Endothelial cell of umbilical vein (primary cell): ENCODE measurements at regions not wholly inside any gene's neighbourhood (a gene's known extent, or its start where the extent isn't known, plus 50 kb on each side); places are given as distances from the start of the nearest gene placed in this dataset.

ENCODE experiments used
- BruUV-seq: library from RNA; stranded (reverse); fragments of 400-500 nt; replicated peaks from 2 replicates; lab custom pipeline; 2021; lab: Mats Ljungman, UMichigan
- CTCF ChIA-PET: fragments of 300-600, 350-600 bp; sonication (Branson Sonifier 250); formaldehyde crosslinking; loops from one replicate; lab custom pipeline; 2021; ENCODE audit warnings: antibody characterized with exemption, inconsistent platforms; lab: Charles Lee
- POLR2A ChIA-PET: fragments of 300-600, 350-600 bp; sonication (Branson Sonifier 250); formaldehyde crosslinking; loops from one replicate; lab custom pipeline; 2021; ENCODE audit warnings: antibody characterized with exemption, inconsistent platforms; lab: Charles Lee
- DNase-seq: peaks from one replicate; pipeline ENCODE4 v3.0.0-alpha.2; 2011; ENCODE audit warnings: low read depth, low spot score
- FAIRE-seq: peaks from 2 replicates; lab custom pipeline; 2011; peaks lifted over from hg19 to GRCh38; lab: Jason Lieb, UNC
- H2AFZ ChIP-seq: 2 replicates; pipeline ENCODE4 v1.6.0; 2012; ENCODE audit warnings: low read depth, low read length, control low read depth, inconsistent platforms
- H3K27ac ChIP-seq: 2 replicates; pipeline ENCODE4 v1.5.1; 2011; ENCODE audit warnings: low read depth, mild to moderate bottlenecking, control low read depth, low read length, moderate library complexity; ENCODE audit not compliant: insufficient read depth
- H3K27me3 ChIP-seq, 2 experiments: 2 replicates each; pipeline versions ENCODE4 v1.6.0 to v1.6.1; 2011; ENCODE audit warnings: low read length in 2 of 2, mixed read lengths in 1 of 2; ENCODE audit not compliant: control insufficient read depth in 2 of 2, insufficient read depth in 2 of 2
- H3K36me3 ChIP-seq, 2 experiments: 2 replicates in 1 of 2; 3 replicates in 1 of 2; pipeline ENCODE4 v1.5.1; 2011; ENCODE audit warnings: low read length in 2 of 2, mild to moderate bottlenecking in 1 of 2, moderate library complexity in 1 of 2; ENCODE audit not compliant: control insufficient read depth in 2 of 2, insufficient read depth in 2 of 2; ENCODE audit errors: extremely low read depth in 1 of 2
- H3K4me1 ChIP-seq: 3 replicates; pipeline ENCODE4 v1.5.1; 2011; ENCODE audit warnings: mild to moderate bottlenecking, low read length; ENCODE audit not compliant: control insufficient read depth, insufficient read depth; ENCODE audit errors: extremely low read depth
- H3K4me2 ChIP-seq: 2 replicates; pipeline ENCODE4 v1.6.1; 2011; ENCODE audit warnings: low read length, control low read depth, mixed read lengths; ENCODE audit not compliant: insufficient read depth
- H3K4me3 ChIP-seq, 3 experiments: fragments of 200-600 bp in 1 of 3; sonication (generic), shearing (Covaris generic) in 1 of 3; replicated peaks in 1 of 3; 2 replicates each; pipeline ENCODE4 v1.5.1; 2011 to 2016; ENCODE audit warnings: control low read depth in 3 of 3, low read length in 3 of 3, mild to moderate bottlenecking in 2 of 3, inconsistent platforms in 1 of 3, low read depth in 1 of 3, moderate library complexity in 1 of 3; ENCODE audit not compliant: insufficient read depth in 1 of 3
- H3K79me2 ChIP-seq: 2 replicates; pipeline ENCODE4 v1.6.0; 2012; ENCODE audit warnings: low read length, inconsistent platforms; ENCODE audit not compliant: control insufficient read depth, insufficient read depth
- H3K9ac ChIP-seq: replicated peaks from 2 replicates; pipeline ENCODE3; 2011; ENCODE audit warnings: low read length, control low read depth; ENCODE audit not compliant: insufficient read depth; ENCODE audit errors: extremely low read depth
- H3K9me1 ChIP-seq: replicated peaks from 3 replicates; pipeline ENCODE4 v1.6.0; 2011; ENCODE audit warnings: mild to moderate bottlenecking, low read length; ENCODE audit not compliant: control insufficient read depth, insufficient read depth; ENCODE audit errors: extremely low read depth
- H3K9me3 ChIP-seq: replicated peaks from 2 replicates; pipeline ENCODE4 v1.5.1; 2012; ENCODE audit warnings: low read length, inconsistent platforms; ENCODE audit not compliant: control insufficient read depth, insufficient read depth
- H4K20me1 ChIP-seq: replicated peaks from 2 replicates; pipeline ENCODE3; 2011; ENCODE audit warnings: mild to moderate bottlenecking, low read length; ENCODE audit not compliant: control insufficient read depth, insufficient read depth; ENCODE audit errors: extremely low read depth
- CTCF ChIP-seq, 2 donors: IDR thresholded peaks; 1 replicate in 1 of 2; 2 replicates in 1 of 2; pipeline ENCODE4 v1.5.1; 2011; ENCODE audit warnings: low read length in 2 of 2, mild to moderate bottlenecking in 2 of 2, moderate library complexity in 2 of 2, control low read depth in 1 of 2, inconsistent platforms in 1 of 2, low read depth in 1 of 2; ENCODE audit not compliant: insufficient read depth in 1 of 2; ENCODE audit errors: extremely low read depth in 1 of 2
- EZH2 ChIP-seq: IDR thresholded peaks from 2 replicates; pipeline ENCODE4 v1.6.1; 2012; ENCODE audit warnings: borderline replicate concordance, low read depth, mild to moderate bottlenecking, moderate library complexity, low read length, inconsistent platforms; ENCODE audit not compliant: severe bottlenecking
- FOS ChIP-seq: IDR thresholded peaks from 2 replicates; pipeline ENCODE4 v1.6.1; 2011; ENCODE audit warnings: mild to moderate bottlenecking, low read length, moderate library complexity, borderline replicate concordance; ENCODE audit not compliant: insufficient read depth
- GATA2 ChIP-seq: IDR thresholded peaks from 2 replicates; pipeline ENCODE4 v1.7.0; 2011; ENCODE audit warnings: low read depth, mild to moderate bottlenecking, moderate library complexity, mixed read lengths, low read length; ENCODE audit not compliant: insufficient read length, insufficient read depth
- JUN ChIP-seq: IDR thresholded peaks from 2 replicates; pipeline ENCODE4 v1.6.1; 2011; ENCODE audit warnings: borderline replicate concordance, low read depth; ENCODE audit not compliant: insufficient read length, insufficient read depth
- MYC ChIP-seq: IDR thresholded peaks from one replicate; pipeline ENCODE4 v1.6.1; 2011; ENCODE audit warnings: mild to moderate bottlenecking, low read depth, low read length
- POLR2A ChIP-seq: IDR thresholded peaks from 2 replicates; pipeline ENCODE4 v1.6.1; 2012; ENCODE audit warnings: low read depth, mild to moderate bottlenecking, control low read depth, low read length
- POLR2AphosphoS5 ChIP-seq: IDR thresholded peaks from 2 replicates; pipeline ENCODE4 v1.6.1; 2012; ENCODE audit warnings: low read depth, mild to moderate bottlenecking, control low read depth, low read length, moderate library complexity; ENCODE audit not compliant: insufficient read depth
- dilution Hi-C: fragments of 300-500 bp; cut with MboI; formaldehyde crosslinking; loops from one replicate; pipeline ENCODE4 v1.15.0; 2019; ENCODE audit warnings: low sequenced_read_pairs; ENCODE audit not compliant: extremely low pct_ligation_motif_present
- intact Hi-C: fragments of 100-400 bp; cut with micrococcal nuclease; formaldehyde crosslinking; loops from one replicate; pipeline ENCODE4 v1.10.0; 2022
- TF ChIP-seq, protein P1 (sequence below): IDR thresholded peaks from 2 replicates; pipeline ENCODE4 v1.6.1; 2011; ENCODE audit not compliant: insufficient read depth, insufficient read length

DNA sequence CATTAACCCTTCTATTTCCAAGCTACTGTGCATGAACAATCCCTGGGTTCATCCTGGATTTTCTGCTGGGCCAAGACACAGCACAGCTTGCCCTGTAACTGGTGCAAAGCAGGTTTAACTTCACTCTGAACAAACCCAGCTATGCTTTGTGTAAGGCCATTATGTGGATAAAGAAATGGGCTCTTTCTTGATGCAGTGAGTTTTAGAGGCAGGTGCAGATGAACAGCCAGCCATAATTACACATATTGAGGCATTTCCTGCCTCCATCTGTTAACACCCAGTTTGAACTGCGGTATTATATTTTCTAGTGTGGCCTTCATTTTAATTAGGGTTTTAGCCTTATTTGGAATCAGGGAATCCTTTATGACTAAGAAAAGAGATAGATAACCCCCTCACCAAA lies 68.7 kb upstream of the ARX start:
- H3K27ac ChIP-seq = no peak overlapping the region
- TF ChIP-seq POLR2A = no peak
- TF ChIP-seq, protein P1, sequence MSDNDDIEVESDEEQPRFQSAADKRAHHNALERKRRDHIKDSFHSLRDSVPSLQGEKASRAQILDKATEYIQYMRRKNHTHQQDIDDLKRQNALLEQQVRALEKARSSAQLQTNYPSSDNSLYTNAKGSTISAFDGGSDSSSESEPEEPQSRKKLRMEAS = no peak
- no peak for TF ChIP-seq EZH2
- no peak for TF ChIP-seq MYC
- no peak for TF ChIP-seq POLR2AphosphoS5
- no peak for TF ChIP-seq JUN
- no peak for TF ChIP-seq CTCF (IDR thresholded peaks at IDR 0.05; ENCODE audit: extremely low read depth in 1 of 2, insufficient read depth in 1 of 2, low read depth in 1 of 2, low read length in 2 of 2)
- TF ChIP-seq GATA2 = no peak
- no peak for TF ChIP-seq FOS
- H3K9me3 ChIP-seq = no peaks in the 10 kb centered on the region
- no peak for FAIRE-seq
- H3K36me3 ChIP-seq = no peaks in the 10 kb centered on the region
- no peaks in the 10 kb centered on the region for H3K4me1 ChIP-seq
- no peaks in the 10 kb centered on the region for H3K27me3 ChIP-seq
- H3K79me2 ChIP-seq = no peaks in the 10 kb centered on the region
- no peaks in the 10 kb centered on the region for H3K9me1 ChIP-seq
- POLR2A ChIA-PET = no interaction called here
- BruUV-seq = no TSS peak
- no peak overlapping the region for H3K4me2 ChIP-seq
- H4K20me1 ChIP-seq = no peaks in the 10 kb centered on the region
- CTCF ChIA-PET = no interaction called here
- dilution Hi-C loops = no loop called here
- no peak overlapping the region for H3K4me3 ChIP-seq
- intact Hi-C loops = no loop called here
- DNase-seq = no peak
- no peak overlapping the region for H3K9ac ChIP-seq
- H2AFZ ChIP-seq = no peak overlapping the region
